ENCODE measurements at regions not wholly inside any gene's neighbourhood (a gene's known extent, or its start where the extent isn't known, plus 50 kb on each side); places are given as distances from the start of the nearest gene placed in this dataset.

- intact Hi-C loops (cut with DNase I; ENCODE audit: low total_unique reads) = no loop called here
- in situ Hi-C loops (cut with MboI; ENCODE audit: low pct_ligation_motif_present in 1 of 4, low pct_unique_long_range_greater_than_20kb in 1 of 4, low sequenced_read_pairs in 3 of 4) = no loop called here
- H3K27me3 ChIP-seq = no peaks in the 10 kb centered on the region
- no peak for DNase-seq
- H3K4me1 ChIP-seq = no peaks in the 10 kb centered on the region
- TF ChIP-seq EP300 (IDR thresholded peaks at IDR 0.05; ENCODE audit: low read depth) (no peak), POLR2AphosphoS5 (IDR thresholded peaks at IDR 0.05) (no peak), POLR2A (IDR thresholded peaks at IDR 0.05) (no peak), CTCF (IDR thresholded peaks at IDR 0.05) (no peak)
- H3K36me3 ChIP-seq = no peaks in the 10 kb centered on the region
- WGBS, 2 donors (ENCODE audit: low coverage in 1 of 2) = 95 to 100% methylated on average over 3 of the region's 3 CpGs
- H3K27ac ChIP-seq = no peak overlapping the region
- H3K9me3 ChIP-seq = peaks cover 0 to 3% of the 10 kb centered on the region in 2 donors
- H3K4me3 ChIP-seq = no peak overlapping the region
These were observed 768.8 kb upstream of the ADAMTS5 start for GRCh38 chr21:27735699-27736098.

- intact Hi-C loops (cut with DNase I; ENCODE audit: low total_unique reads) = no loop called here
These were observed 767.3 kb upstream of the ADAMTS5 start for GRCh38 chr21:27734146-27734545.

GRCh38 chr21:27725916-27726315 is 759.0 kb upstream of the ADAMTS5 start:
- WGBS, 2 donors (ENCODE audit: low coverage in 1 of 2) = 46 to 52% methylated on average over 1 of the region's 1 CpG
- intact Hi-C loops (cut with DNase I; ENCODE audit: low total_unique reads) = no loop called here
- TF ChIP-seq POLR2AphosphoS5 (IDR thresholded peaks at IDR 0.05) (peak; percentile 75 to 79 (median 75)), CTCF (IDR thresholded peaks at IDR 0.05) (no peak), EP300 (IDR thresholded peaks at IDR 0.05; ENCODE audit: low read depth) (peak; percentile 28)
- in situ Hi-C loops (cut with MboI; ENCODE audit: low pct_ligation_motif_present in 1 of 4, low pct_unique_long_range_greater_than_20kb in 1 of 4, low sequenced_read_pairs in 3 of 4) = no loop called here
- Histone ChIP-seq H3K27me3 (no peaks in the 10 kb centered on the region), H3K9me3 (no peaks in the 10 kb centered on the region), H3K4me3 (no peak overlapping the region), H3K36me3 (no peaks in the 10 kb centered on the region), H3K27ac (peak overlapping the region in 3 of 4 donors; percentile 26 to 78 (median 49)), H3K4me1 (peaks cover 0 to 17% (median 5%) of the 10 kb centered on the region in 4 donors)
- DNase-seq = no peak

More at GRCh38 chr21:27734146-27734545, 767.3 kb upstream of the ADAMTS5 start:
- no peak for DNase-seq
- H3K9me3 ChIP-seq = peaks cover 0 to 3% of the 10 kb centered on the region in 2 donors
- TF ChIP-seq EP300 (IDR thresholded peaks at IDR 0.05; ENCODE audit: low read depth) (no peak), POLR2A (IDR thresholded peaks at IDR 0.05) (no peak), POLR2AphosphoS5 (IDR thresholded peaks at IDR 0.05) (no peak)
- H3K4me3 ChIP-seq = no peak overlapping the region
- in situ Hi-C loops (cut with MboI; ENCODE audit: low pct_ligation_motif_present in 1 of 4, low pct_unique_long_range_greater_than_20kb in 1 of 4, low sequenced_read_pairs in 3 of 4) = no loop called here
- H3K27ac ChIP-seq = peak overlapping the region in 1 of 4 donors; percentile 15
- no peaks in the 10 kb centered on the region for H3K27me3 ChIP-seq
- no peaks in the 10 kb centered on the region for H3K4me1 ChIP-seq
- no peaks in the 10 kb centered on the region for H3K36me3 ChIP-seq

- no peaks in the 10 kb centered on the region for H3K9me3 ChIP-seq
- peaks cover 0 to 17% (median 5%) of the 10 kb centered on the region in 4 donors for H3K4me1 ChIP-seq
- H3K27me3 ChIP-seq = no peaks in the 10 kb centered on the region
- H3K27ac ChIP-seq = no peak overlapping the region
- no peak for DNase-seq
- no peaks in the 10 kb centered on the region for H3K36me3 ChIP-seq
- no peak overlapping the region for H3K4me3 ChIP-seq
- no peak for TF ChIP-seq CTCF (IDR thresholded peaks at IDR 0.05)
- no peak for TF ChIP-seq POLR2AphosphoS5 (IDR thresholded peaks at IDR 0.05)
- TF ChIP-seq POLR2A (IDR thresholded peaks at IDR 0.05) = no peak
- TF ChIP-seq EP300 (IDR thresholded peaks at IDR 0.05; ENCODE audit: low read depth) = no peak
- intact Hi-C loops (cut with DNase I; ENCODE audit: low total_unique reads) = no loop called here
- in situ Hi-C loops (cut with MboI; ENCODE audit: low pct_ligation_motif_present in 1 of 4, low pct_unique_long_range_greater_than_20kb in 1 of 4, low sequenced_read_pairs in 3 of 4) = loop anchor here in 1 of 4 donors (25.0 kb wide), 1 partner anchor 1015 kb away; no protein-coding TSS in a partner anchor
These were observed 755.2 kb upstream of the ADAMTS5 start for GRCh38 chr21:27722095-27722494.

GRCh38 chr21:27721675-27722074 is 754.8 kb upstream of the ADAMTS5 start:
- no peak for TF ChIP-seq POLR2AphosphoS5 (IDR thresholded peaks at IDR 0.05)
- no peak for TF ChIP-seq CTCF (IDR thresholded peaks at IDR 0.05)
- TF ChIP-seq POLR2A (IDR thresholded peaks at IDR 0.05) = no peak
- TF ChIP-seq EP300 (IDR thresholded peaks at IDR 0.05; ENCODE audit: low read depth) = no peak
- Histone ChIP-seq H3K27ac (no peak overlapping the region), H3K4me1 (peaks cover 0 to 14% (median 5%) of the 10 kb centered on the region in 4 donors), H3K9me3 (no peaks in the 10 kb centered on the region), H3K27me3 (no peaks in the 10 kb centered on the region), H3K36me3 (no peaks in the 10 kb centered on the region), H3K4me3 (no peak overlapping the region)
- intact Hi-C loops (cut with DNase I; ENCODE audit: low total_unique reads) = no loop called here
- in situ Hi-C loops (cut with MboI; ENCODE audit: low pct_ligation_motif_present in 1 of 4, low pct_unique_long_range_greater_than_20kb in 1 of 4, low sequenced_read_pairs in 3 of 4) = loop anchor here in 1 of 4 donors (25.0 kb wide), 1 partner anchor 1016 kb away; no protein-coding TSS in a partner anchor
- WGBS, 2 donors (ENCODE audit: low coverage in 1 of 2) = 0 to 16% methylated on average over 1 to 2 of the region's 2 CpGs
- no peak for DNase-seq

Data from transverse colon (tissue), 4 donors.